K562 (cell line): ENCODE measurements at regions not wholly inside any gene's neighbourhood (a gene's known extent, or its start where the extent isn't known, plus 50 kb on each side); places are given as distances from the start of the nearest gene placed in this dataset.

Experiments
- ATAC-seq: fragments of 200-7000 bp; cut with Tn5 transposase; 3 replicates; pipeline ENCODE4 v1.9.1; 2020; ENCODE audit warnings: moderate library complexity
- BruUV-seq: library from RNA; stranded (reverse); fragments of 400-500 nt; replicated peaks from 2 replicates; lab custom pipeline; 2021; lab: Mats Ljungman, UMichigan
- CTCF ChIA-PET: fragments of 300-600 bp; formaldehyde crosslinking; extraction: SDS; loops from one replicate; lab custom pipeline; 2021; ENCODE audit warnings: low intra/inter-chr PET ratio; lab: Yijun Ruan, JAX
- POLR2A ChIA-PET: fragments of 300-600, 350-650 bp; sonication (Branson Sonifier 250); formaldehyde crosslinking; extraction: SDS; loops from one replicate; lab custom pipeline; 2021; ENCODE audit warnings: antibody characterized with exemption, inconsistent platforms; lab: Yijun Ruan, JAX
- DNase-seq, 4 experiments: peaks; one replicate each; pipeline versions ENCODE4 v3.0.0 to v3.0.0-alpha.2; 2011 to 2018; ENCODE audit warnings: low spot score in 3 of 4, mixed read lengths in 3 of 4; ENCODE audit errors: extremely low read depth in 1 of 4
- FAIRE-seq: peaks from 2 replicates; lab custom pipeline; 2011; peaks lifted over from hg19 to GRCh38; lab: Jason Lieb, UNC
- H2AFZ ChIP-seq: 2 replicates; pipeline ENCODE4 v1.6.0; 2011; ENCODE audit warnings: low read depth, low read length, control low read depth, inconsistent platforms
- H3K27ac ChIP-seq: fragments of 200-600 bp; 3 replicates; pipeline ENCODE4 v1.8.0; 2011; ENCODE audit warnings: low read depth, mild to moderate bottlenecking, control low read depth, inconsistent platforms, low read length, moderate library complexity, mixed read lengths; ENCODE audit errors: extremely low read depth
- H3K27me3 ChIP-seq, 2 experiments: fragments of 300-600 bp in 1 of 2; 2 replicates in 1 of 2; 3 replicates in 1 of 2; pipeline versions ENCODE4 v1.6.0 to v1.8.0; 2011; ENCODE audit warnings: inconsistent platforms in 2 of 2, low read length in 2 of 2, mild to moderate bottlenecking in 1 of 2, mixed read lengths in 1 of 2, moderate library complexity in 1 of 2; ENCODE audit not compliant: control insufficient read depth in 2 of 2, insufficient read depth in 2 of 2
- H3K36me3 ChIP-seq: fragments of 300-600 bp; 3 replicates; pipeline ENCODE4 v1.8.0; 2011; ENCODE audit warnings: mild to moderate bottlenecking, low read length, inconsistent platforms; ENCODE audit not compliant: control insufficient read depth, insufficient read depth
- H3K4me1 ChIP-seq, 2 experiments: fragments of 200-600 bp in 1 of 2; replicated peaks in 1 of 2; 2 replicates in 1 of 2; 3 replicates in 1 of 2; pipeline versions ENCODE4 v1.5.1 to v1.8.0; 2011; ENCODE audit warnings: inconsistent platforms in 2 of 2, low read length in 2 of 2, mild to moderate bottlenecking in 1 of 2, mixed read lengths in 1 of 2, moderate library complexity in 1 of 2; ENCODE audit not compliant: control insufficient read depth in 2 of 2, insufficient read depth in 2 of 2
- H3K4me2 ChIP-seq: 2 replicates; pipeline ENCODE4 v1.6.1; 2011; ENCODE audit warnings: low read length, control low read depth, inconsistent platforms, mixed read lengths; ENCODE audit not compliant: insufficient read depth
- H3K4me3 ChIP-seq: fragments of 200-600 bp; sonication (generic), shearing (Covaris generic); 2 replicates; pipeline ENCODE4 v1.5.1; 2016; ENCODE audit warnings: control low read depth, inconsistent platforms
- H3K79me2 ChIP-seq: fragments of 200-600 bp; 3 replicates; pipeline ENCODE4 v1.8.0; 2011; ENCODE audit warnings: low read length, inconsistent platforms; ENCODE audit not compliant: control insufficient read depth, insufficient read depth
- H3K9ac ChIP-seq, 2 experiments: 2 replicates each; pipeline versions ENCODE4 v1.6.0 to v1.6.1; 2011; ENCODE audit warnings: low read depth in 2 of 2, low read length in 2 of 2, control low read depth in 1 of 2, inconsistent platforms in 1 of 2, mild to moderate bottlenecking in 1 of 2, mixed read lengths in 1 of 2; ENCODE audit not compliant: insufficient read depth in 1 of 2
- H3K9me1 ChIP-seq: one replicate; pipeline ENCODE4 v1.6.0; 2011; ENCODE audit warnings: inconsistent platforms, mild to moderate bottlenecking, low read length, moderate library complexity; ENCODE audit not compliant: control insufficient read depth, insufficient read depth
- H3K9me3 ChIP-seq: replicated peaks from 2 replicates; pipeline ENCODE4 v1.5.1; 2011; ENCODE audit warnings: low read depth, low read length, inconsistent platforms; ENCODE audit not compliant: control insufficient read depth, insufficient read depth
- H4K20me1 ChIP-seq: replicated peaks from 2 replicates; pipeline ENCODE4 v1.6.1; 2011; ENCODE audit warnings: low read length, inconsistent platforms, mixed read lengths; ENCODE audit not compliant: control insufficient read depth, insufficient read depth
- CBX5 ChIP-seq: IDR thresholded peaks from 2 replicates; pipeline ENCODE4 v1.6.1; 2014; ENCODE audit warnings: low read depth, borderline replicate concordance
- PHB ChIP-seq: fragments of 250-450 bp; sonication (Bioruptor Pico); IDR thresholded peaks from 2 replicates; pipeline ENCODE4 v1.5.0; 2021
- TBP ChIP-seq: optimal IDR thresholded peaks from 2 replicates; pipeline ENCODE3; 2011; ENCODE audit warnings: low read depth, low read length, improper control_type of control experiment
- ZSCAN29 ChIP-seq: fragments of 450-650 bp; IDR thresholded peaks from 2 replicates; pipeline ENCODE4 v1.6.1; 2017
- WGBS: fragments of 100-300 bp; shearing (Covaris generic); methylation state at CpG from one replicate; pipeline ENCODE4 v1.1.6; 2016; ENCODE audit warnings: low coverage, mixed read lengths; ENCODE audit not compliant: insufficient coverage; ENCODE audit errors: missing lambda C conversion rate; 5-methylcytosine and 5-hydroxymethylcytosine counted together
- in situ Hi-C: fragments of 300-500 bp; cut with MboI; formaldehyde crosslinking; loops from 4 replicates; pipeline ENCODE4 v1.15.0; 2018; ENCODE audit warnings: inconsistent platforms, mixed read lengths
- intact Hi-C: fragments of 100-400 bp; cut with micrococcal nuclease; formaldehyde crosslinking; loops from 2 replicates; pipeline ENCODE4 v1.14.2; 2022
- TF ChIP-seq, protein P1 (sequence below): sonication (generic); formaldehyde crosslinking; IDR thresholded peaks from 2 replicates; pipeline ENCODE4 v1.4.0; 2020; ENCODE audit warnings: mild to moderate bottlenecking, missing genetic modification reagents
- TF ChIP-seq, protein P2 (sequence below), 2 experiments: fragments of 450-650 bp in 1 of 2; sonication (generic) in 1 of 2; formaldehyde crosslinking; conservative IDR thresholded peaks; 2 replicates each; pipeline versions ENCODE4 v1.4.0 to v1.8.1; 2020 to 2022; ENCODE audit warnings: mild to moderate bottlenecking in 1 of 2, missing genetic modification reagents in 1 of 2

DNA sequence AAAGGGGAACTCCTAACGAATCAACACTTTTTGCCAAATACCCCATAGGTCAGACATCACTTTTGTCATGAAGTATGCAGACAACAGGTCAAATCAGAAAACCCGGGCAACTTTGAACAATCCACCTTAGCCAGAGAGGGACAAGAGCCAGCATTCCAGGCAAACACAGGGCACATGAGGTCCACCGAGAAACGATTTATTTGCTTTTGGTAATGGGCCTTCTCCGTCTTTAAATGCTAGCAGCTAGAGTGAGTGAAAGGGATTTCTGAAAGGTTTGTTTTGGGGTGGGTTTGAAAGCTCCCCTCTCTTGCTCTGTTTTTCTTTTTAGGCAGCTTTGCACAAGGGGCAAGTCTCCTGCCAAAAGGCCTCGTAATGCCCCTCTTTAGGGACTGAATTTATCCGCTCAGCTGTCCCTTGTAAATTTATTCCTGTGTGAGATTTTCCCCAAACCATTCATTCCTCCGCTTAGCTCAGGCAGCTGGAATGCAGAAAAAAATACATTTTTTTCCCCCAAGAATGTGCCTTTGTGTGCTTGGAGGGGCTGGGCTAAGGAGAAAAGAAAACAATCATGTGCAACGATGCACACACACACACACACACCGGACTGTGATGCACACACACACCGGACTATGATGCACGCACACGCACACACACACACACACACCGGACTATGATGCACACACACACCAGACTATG, 196.9 kb downstream of the SNX19 start (continued):
- TF ChIP-seq, protein P1, sequence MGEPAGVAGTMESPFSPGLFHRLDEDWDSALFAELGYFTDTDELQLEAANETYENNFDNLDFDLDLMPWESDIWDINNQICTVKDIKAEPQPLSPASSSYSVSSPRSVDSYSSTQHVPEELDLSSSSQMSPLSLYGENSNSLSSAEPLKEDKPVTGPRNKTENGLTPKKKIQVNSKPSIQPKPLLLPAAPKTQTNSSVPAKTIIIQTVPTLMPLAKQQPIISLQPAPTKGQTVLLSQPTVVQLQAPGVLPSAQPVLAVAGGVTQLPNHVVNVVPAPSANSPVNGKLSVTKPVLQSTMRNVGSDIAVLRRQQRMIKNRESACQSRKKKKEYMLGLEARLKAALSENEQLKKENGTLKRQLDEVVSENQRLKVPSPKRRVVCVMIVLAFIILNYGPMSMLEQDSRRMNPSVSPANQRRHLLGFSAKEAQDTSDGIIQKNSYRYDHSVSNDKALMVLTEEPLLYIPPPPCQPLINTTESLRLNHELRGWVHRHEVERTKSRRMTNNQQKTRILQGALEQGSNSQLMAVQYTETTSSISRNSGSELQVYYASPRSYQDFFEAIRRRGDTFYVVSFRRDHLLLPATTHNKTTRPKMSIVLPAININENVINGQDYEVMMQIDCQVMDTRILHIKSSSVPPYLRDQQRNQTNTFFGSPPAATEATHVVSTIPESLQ, result no peak
- no peak for TF ChIP-seq TBP
- TF ChIP-seq CBX5, result no peak
- TF ChIP-seq ZSCAN29, result no peak

GRCh38 chr11:130720232-130721022, 195.9 kb downstream of the SNX19 start:
- H2AFZ ChIP-seq, result no peak overlapping the region
- H4K20me1 ChIP-seq, result no peaks in the 10 kb centered on the region
- BruUV-seq, result no TSS peak
- no peak overlapping the region for H3K4me3 ChIP-seq
- H3K9ac ChIP-seq, result no peak overlapping the region
- H3K27ac ChIP-seq, result no peak overlapping the region
- H3K9me3 ChIP-seq, result no peaks in the 10 kb centered on the region
- H3K36me3 ChIP-seq, result no peaks in the 10 kb centered on the region
- no peak for ATAC-seq
- H3K4me2 ChIP-seq, result no peak overlapping the region
- under 1% methylated on average over 17 of the region's 27 CpGs for WGBS
- no peaks in the 10 kb centered on the region for H3K9me1 ChIP-seq
- ChIA-PET CTCF (no interaction called here), POLR2A (no interaction called here)
- peaks cover 0 to 24% of the 10 kb centered on the region in 2 experiments; a peak in 3 of 5 replicates for H3K27me3 ChIP-seq
- no peak for DNase-seq
- intact Hi-C loops, result no loop called here
- in situ Hi-C loops, result no loop called here
- FAIRE-seq, result no peak
- no peaks in the 10 kb centered on the region for H3K79me2 ChIP-seq
- no peaks in the 10 kb centered on the region for H3K4me1 ChIP-seq
- TF ChIP-seq, protein P2, sequence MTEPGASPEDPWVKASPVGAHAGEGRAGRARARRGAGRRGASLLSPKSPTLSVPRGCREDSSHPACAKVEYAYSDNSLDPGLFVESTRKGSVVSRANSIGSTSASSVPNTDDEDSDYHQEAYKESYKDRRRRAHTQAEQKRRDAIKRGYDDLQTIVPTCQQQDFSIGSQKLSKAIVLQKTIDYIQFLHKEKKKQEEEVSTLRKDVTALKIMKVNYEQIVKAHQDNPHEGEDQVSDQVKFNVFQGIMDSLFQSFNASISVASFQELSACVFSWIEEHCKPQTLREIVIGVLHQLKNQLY (CRISPR knock-in tag; conservative IDR thresholded peaks at IDR 0.05), result no peak
- TF ChIP-seq PHB (CRISPR knock-in tag), result no peak
